22Rv1 (cell line): ENCODE measurements at regions not wholly inside any gene's neighbourhood (a gene's known extent, or its start where the extent isn't known, plus 50 kb on each side); places are given as distances from the start of the nearest gene placed in this dataset.

Source experiments
- CTCF ChIP-seq: fragments of 450-650 bp; IDR thresholded peaks from 2 replicates; pipeline ENCODE4 v1.5.1; 2017; ENCODE audit warnings: mild to moderate bottlenecking
- ZFX ChIP-seq: fragments of 450-650 bp; IDR thresholded peaks from 2 replicates; pipeline ENCODE4 v1.6.1; 2017; ENCODE audit warnings: antibody characterized with exemption, borderline replicate concordance

- no peak for TF ChIP-seq CTCF
- TF ChIP-seq ZFX, result no peak
These were observed 393.8 kb downstream of the GADD45G start for GRCh38 chr9:89998633-89999032.
